IMR-90 (cell line): ENCODE measurements at regions not wholly inside any gene's neighbourhood (a gene's known extent, or its start where the extent isn't known, plus 50 kb on each side); places are given as distances from the start of the nearest gene placed in this dataset.

Experiments
- ATAC-seq: fragments of 200-7000 bp; cut with Tn5 transposase; 2 replicates; pipeline ENCODE4 v1.9.1; 2020; ENCODE audit warnings: low read depth, mild to moderate bottlenecking, moderate library complexity
- BruUV-seq: library from RNA; stranded (reverse); fragments of 400-500 nt; replicated peaks from 2 replicates; lab custom pipeline; 2021; lab: Mats Ljungman, UMichigan
- CTCF ChIA-PET: fragments of 300-600 bp; formaldehyde crosslinking; extraction: SDS; loops from one replicate; lab custom pipeline; 2021; ENCODE audit warnings: antibody characterized with exemption; lab: Yijun Ruan, JAX
- POLR2A ChIA-PET: fragments of 300-600 bp; sonication (Branson Sonifier 250); formaldehyde crosslinking; loops from one replicate; lab custom pipeline; 2022; ENCODE audit warnings: antibody characterized with exemption; ENCODE audit not compliant: unreplicated experiment; lab: Charles Lee
- DNase-seq: peaks from one replicate; pipeline ENCODE4 v3.0.0; 2013
- H2AFZ ChIP-seq: replicated peaks from 2 replicates; pipeline ENCODE3; 2013; ENCODE audit warnings: low read length, mild to moderate bottlenecking; ENCODE audit not compliant: poor library complexity
- H2AK5ac ChIP-seq: 2 replicates; pipeline ENCODE4 v1.6.1; 2013; ENCODE audit warnings: low read depth, low read length, inconsistent platforms
- H2AK9ac ChIP-seq: replicated peaks from 2 replicates; pipeline ENCODE3; 2013; ENCODE audit warnings: mild to moderate bottlenecking, low read depth, low read length, moderate library complexity; ENCODE audit not compliant: poor library complexity
- H2BK120ac ChIP-seq: 2 replicates; pipeline ENCODE4 v1.6.1; 2013; ENCODE audit warnings: low read depth, low read length, inconsistent platforms
- H2BK15ac ChIP-seq: 3 replicates; pipeline ENCODE4 v1.6.1; 2013; ENCODE audit warnings: low read depth, low read length, inconsistent platforms
- H2BK20ac ChIP-seq: 2 replicates; pipeline ENCODE4 v1.6.1; 2013; ENCODE audit warnings: low read depth, mild to moderate bottlenecking, inconsistent platforms, low read length, moderate library complexity
- H2BK5ac ChIP-seq: 2 replicates; pipeline ENCODE4 v1.6.1; 2013; ENCODE audit warnings: mild to moderate bottlenecking, low read depth, low read length, inconsistent platforms; ENCODE audit not compliant: poor library complexity, severe bottlenecking
- H3K14ac ChIP-seq: replicated peaks from 2 replicates; pipeline ENCODE4 v1.6.1; 2013; ENCODE audit warnings: low read depth, low read length, inconsistent platforms
- H3K18ac ChIP-seq: 2 replicates; pipeline ENCODE4 v1.6.1; 2013; ENCODE audit warnings: low read depth, low read length, control low read depth
- H3K23ac ChIP-seq: 2 replicates; pipeline ENCODE4 v1.6.1; 2013; ENCODE audit warnings: low read depth, low read length, inconsistent platforms
- H3K27ac ChIP-seq: 2 replicates; pipeline ENCODE4 v1.5.1; 2013; ENCODE audit warnings: mild to moderate bottlenecking, control low read depth, low read length; ENCODE audit not compliant: insufficient read depth
- H3K27me3 ChIP-seq: 2 replicates; pipeline ENCODE4 v1.6.1; 2013; ENCODE audit warnings: low read length; ENCODE audit not compliant: control insufficient read depth, insufficient read depth
- H3K36me3 ChIP-seq: 2 replicates; pipeline ENCODE4 v1.6.1; 2013; ENCODE audit warnings: low read length, mixed read lengths; ENCODE audit not compliant: control insufficient read depth, insufficient read depth
- H3K4ac ChIP-seq: 2 replicates; pipeline ENCODE4 v1.6.1; 2013; ENCODE audit warnings: low read depth, low read length, inconsistent platforms
- H3K4me1 ChIP-seq: 2 replicates; pipeline ENCODE4 v1.6.1; 2013; ENCODE audit warnings: low read length, mixed read lengths; ENCODE audit not compliant: control insufficient read depth, insufficient read depth
- H3K4me2 ChIP-seq: 2 replicates; pipeline ENCODE4 v1.6.1; 2013; ENCODE audit warnings: low read depth, mild to moderate bottlenecking, control low read depth, low read length, moderate library complexity
- H3K4me3 ChIP-seq: 2 replicates; pipeline ENCODE4 v1.5.1; 2013; ENCODE audit warnings: low read depth, mild to moderate bottlenecking, control low read depth, low read length, moderate library complexity; ENCODE audit not compliant: insufficient read depth
- H3K56ac ChIP-seq: 2 replicates; pipeline ENCODE4 v1.6.1; 2013; ENCODE audit warnings: low read length, inconsistent platforms; ENCODE audit not compliant: insufficient read depth; ENCODE audit errors: extremely low read depth
- H3K79me1 ChIP-seq, 2 experiments: 2 replicates each; pipeline ENCODE4 v1.6.1; 2013; ENCODE audit warnings: low read length in 2 of 2, inconsistent platforms in 1 of 2, low read depth in 1 of 2
- H3K9ac ChIP-seq: 2 replicates; pipeline ENCODE4 v1.6.1; 2013; ENCODE audit warnings: low read depth, low read length, control low read depth
- H3K9me1 ChIP-seq: 2 replicates; pipeline ENCODE4 v1.6.1; 2013; ENCODE audit warnings: low read length, inconsistent platforms; ENCODE audit not compliant: insufficient read depth
- H3K9me3 ChIP-seq: 2 replicates; pipeline ENCODE4 v1.6.1; 2013; ENCODE audit warnings: low read length; ENCODE audit not compliant: control insufficient read depth, insufficient read depth
- H4K20me1 ChIP-seq: 2 replicates; pipeline ENCODE4 v1.6.1; 2013; ENCODE audit warnings: low read length, inconsistent platforms; ENCODE audit not compliant: insufficient read depth
- H4K5ac ChIP-seq: 2 replicates; pipeline ENCODE4 v1.6.1; 2013; ENCODE audit warnings: mild to moderate bottlenecking, low read depth, low read length, control low read depth
- H4K8ac ChIP-seq, 2 experiments: 2 replicates each; pipeline ENCODE4 v1.6.1; 2013; ENCODE audit warnings: low read depth in 2 of 2, low read length in 2 of 2, control low read depth in 1 of 2, inconsistent platforms in 1 of 2
- H4K91ac ChIP-seq: 2 replicates; pipeline ENCODE4 v1.6.1; 2013; ENCODE audit warnings: low read depth, low read length, inconsistent platforms; ENCODE audit not compliant: insufficient read depth
- CHD1 ChIP-seq: IDR thresholded peaks from 2 replicates; pipeline ENCODE4 v1.6.1; 2012; ENCODE audit warnings: low read depth, low read length, improper control_type of control experiment
- NFE2L2 ChIP-seq: fragments of 150-350 bp; IDR thresholded peaks from 2 replicates; pipeline ENCODE4 v1.6.1; 2016; ENCODE audit warnings: low read depth, mild to moderate bottlenecking, low read length
- RAD21 ChIP-seq: IDR thresholded peaks from 2 replicates; pipeline ENCODE4 v1.6.1; 2012; ENCODE audit warnings: low read length, improper control_type of control experiment
- RFX5 ChIP-seq: IDR thresholded peaks from 2 replicates; pipeline ENCODE4 v1.8.0; 2012; ENCODE audit warnings: low read depth, mild to moderate bottlenecking, low read length, moderate library complexity
- WGBS, 2 experiments: methylation state at CpG; one replicate each; pipeline versions ENCODE4 v1.1.5 to v1.1.7; 2013; ENCODE audit warnings: missing lambda C conversion rate in 2 of 2; ENCODE audit not compliant: insufficient read length in 1 of 2; ENCODE audit errors: extremely low coverage in 2 of 2; 5-methylcytosine and 5-hydroxymethylcytosine counted together
- dilution Hi-C: fragments of 300-500 bp; cut with HindIII; formaldehyde crosslinking; loops from one replicate; pipeline ENCODE4 v1.14.3; 2018; ENCODE audit warnings: low sequenced_read_pairs; ENCODE audit not compliant: unreplicated experiment
- in situ Hi-C: fragments of 300-500 bp; cut with MboI; formaldehyde crosslinking; loops from 3 replicates; pipeline ENCODE4 v1.14.3; 2019; ENCODE audit warnings: low sequenced_read_pairs, inconsistent platforms, mixed read lengths
- intact Hi-C: fragments of 100-400 bp; cut with micrococcal nuclease; formaldehyde crosslinking; loops from 2 replicates; pipeline ENCODE4 v1.10.0; 2022
- TF ChIP-seq, protein P1 (sequence below): fragments of 150-350 bp; IDR thresholded peaks from 2 replicates; pipeline ENCODE4 v1.6.1; 2017; ENCODE audit warnings: mild to moderate bottlenecking, antibody characterized with exemption, low read length, low read depth
- TF ChIP-seq, protein P2 (sequence below): fragments of 150-350 bp; IDR thresholded peaks from 2 replicates; pipeline ENCODE4 v1.6.1; 2016; ENCODE audit warnings: low read depth, mild to moderate bottlenecking, low read length, moderate library complexity, borderline replicate concordance

DNA sequence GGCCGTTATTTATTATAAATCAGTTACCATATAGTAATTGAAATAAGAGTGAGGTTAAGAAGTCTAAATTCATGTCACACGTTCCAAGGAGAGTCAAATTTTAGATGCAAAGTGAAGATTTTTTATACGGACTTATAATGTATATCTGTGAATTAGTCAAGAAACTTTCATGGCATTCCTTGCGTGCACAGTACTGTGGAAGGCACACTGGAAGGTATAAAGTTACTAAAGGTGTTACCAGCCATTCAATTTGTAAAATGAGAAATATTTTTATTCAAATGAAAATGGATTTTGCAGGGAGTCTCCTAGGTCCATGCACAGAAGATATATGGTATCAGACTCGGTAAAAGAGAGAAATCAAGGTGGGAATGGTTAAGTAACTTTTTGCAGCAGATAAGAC lies 408.1 kb upstream of the CTNND2 start:
- Histone ChIP-seq H2AFZ (no peak overlapping the region), H2BK15ac (no peak overlapping the region), H4K8ac (no peak overlapping the region), H3K79me1 (no peaks in the 10 kb centered on the region), H3K4me1 (no peaks in the 10 kb centered on the region), H3K23ac (no peak overlapping the region), H3K14ac (no peak overlapping the region), H3K27me3 (no peaks in the 10 kb centered on the region), H3K9me3 (peaks cover 2% of the 10 kb centered on the region; the same call in 1 of the 2 replicates), H3K18ac (no peak overlapping the region), H4K5ac (no peak overlapping the region), H3K4ac (no peak overlapping the region), H3K9ac (no peak overlapping the region), H3K4me2 (no peak overlapping the region), H4K91ac (no peak overlapping the region), H3K56ac (no peak overlapping the region), H4K20me1 (no peaks in the 10 kb centered on the region), H2BK20ac (no peak overlapping the region), H2BK5ac (no peak overlapping the region), H3K36me3 (no peaks in the 10 kb centered on the region), H2AK9ac (no peak overlapping the region), H3K9me1 (no peaks in the 10 kb centered on the region), H2BK120ac (no peak overlapping the region), H2AK5ac (no peak overlapping the region), H3K4me3 (no peak overlapping the region), H3K27ac (no peak overlapping the region)
- BruUV-seq = no TSS peak
- no peak for DNase-seq
- in situ Hi-C loops (no loop called here), intact Hi-C loops (no loop called here), dilution Hi-C loops (no loop called here)
- WGBS, 2 experiments = no CpG with 5 or more reads among the region's 5 CpGs
- CTCF ChIA-PET = no interaction called here
- no peak for TF ChIP-seq NFE2L2
- no peak for TF ChIP-seq CHD1
- TF ChIP-seq RAD21 = no peak
- TF ChIP-seq RFX5 = no peak
- TF ChIP-seq, protein P1, sequence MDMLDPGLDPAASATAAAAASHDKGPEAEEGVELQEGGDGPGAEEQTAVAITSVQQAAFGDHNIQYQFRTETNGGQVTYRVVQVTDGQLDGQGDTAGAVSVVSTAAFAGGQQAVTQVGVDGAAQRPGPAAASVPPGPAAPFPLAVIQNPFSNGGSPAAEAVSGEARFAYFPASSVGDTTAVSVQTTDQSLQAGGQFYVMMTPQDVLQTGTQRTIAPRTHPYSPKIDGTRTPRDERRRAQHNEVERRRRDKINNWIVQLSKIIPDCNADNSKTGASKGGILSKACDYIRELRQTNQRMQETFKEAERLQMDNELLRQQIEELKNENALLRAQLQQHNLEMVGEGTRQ = no peak
- TF ChIP-seq, protein P2, sequence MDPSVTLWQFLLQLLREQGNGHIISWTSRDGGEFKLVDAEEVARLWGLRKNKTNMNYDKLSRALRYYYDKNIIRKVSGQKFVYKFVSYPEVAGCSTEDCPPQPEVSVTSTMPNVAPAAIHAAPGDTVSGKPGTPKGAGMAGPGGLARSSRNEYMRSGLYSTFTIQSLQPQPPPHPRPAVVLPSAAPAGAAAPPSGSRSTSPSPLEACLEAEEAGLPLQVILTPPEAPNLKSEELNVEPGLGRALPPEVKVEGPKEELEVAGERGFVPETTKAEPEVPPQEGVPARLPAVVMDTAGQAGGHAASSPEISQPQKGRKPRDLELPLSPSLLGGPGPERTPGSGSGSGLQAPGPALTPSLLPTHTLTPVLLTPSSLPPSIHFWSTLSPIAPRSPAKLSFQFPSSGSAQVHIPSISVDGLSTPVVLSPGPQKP = no peak
- POLR2A ChIA-PET = no interaction called here
- no peak for ATAC-seq
